ENCODE measurements at regions not wholly inside any gene's neighbourhood (a gene's known extent, or its start where the extent isn't known, plus 50 kb on each side); places are given as distances from the start of the nearest gene placed in this dataset.

- DNase-seq (ENCODE audit: insufficient read length, low spot score) (no peak), FAIRE-seq (no peak)
- TF ChIP-seq PAX5 (IDR thresholded peaks at IDR 0.05; ENCODE audit: insufficient read depth, low read length, severe bottlenecking) = no peak
- no peak for TF ChIP-seq POLR2A (IDR thresholded peaks at IDR 0.05; ENCODE audit: low read depth, low read length)
Observed at GRCh38 chr21:24636696-24637095, 970.6 kb downstream of the MRPL39 start.

GRCh38 chr21:24634749-24635148, 972.5 kb downstream of the MRPL39 start:
- no peak for DNase-seq (ENCODE audit: insufficient read length, low spot score)
- no peak for FAIRE-seq
- TF ChIP-seq POU2F2 (IDR thresholded peaks at IDR 0.05; ENCODE audit: low read depth, low read length) = no peak
- no peak for TF ChIP-seq SPI1 (IDR thresholded peaks at IDR 0.05; ENCODE audit: low read depth, low read length)
- no peak for TF ChIP-seq TAF1 (IDR thresholded peaks at IDR 0.05; ENCODE audit: low read depth, low read length)
- no peak for TF ChIP-seq POLR2A (IDR thresholded peaks at IDR 0.05; ENCODE audit: low read depth, low read length)

GRCh38 chr21:24628536-24628935, 978.7 kb downstream of the MRPL39 start:
- no peak for FAIRE-seq

GRCh38 chr21:24628046-24628445, 979.2 kb downstream of the MRPL39 start:
- TF ChIP-seq POLR2A (IDR thresholded peaks at IDR 0.05; ENCODE audit: low read depth, low read length) (no peak), SPI1 (IDR thresholded peaks at IDR 0.05; ENCODE audit: low read depth, low read length) (no peak), TAF1 (IDR thresholded peaks at IDR 0.05; ENCODE audit: low read depth, low read length) (no peak), PAX5 (IDR thresholded peaks at IDR 0.05; ENCODE audit: insufficient read depth, low read length, severe bottlenecking) (no peak), POU2F2 (IDR thresholded peaks at IDR 0.05; ENCODE audit: low read depth, low read length) (no peak), POLR2AphosphoS5 (IDR thresholded peaks at IDR 0.05; ENCODE audit: low read depth, low read length) (no peak)
- DNase-seq (ENCODE audit: insufficient read length, low spot score) (no peak), FAIRE-seq (no peak)

More at GRCh38 chr21:24628536-24628935, 978.7 kb downstream of the MRPL39 start:
- DNase-seq (ENCODE audit: insufficient read length, low spot score) = no peak
- TF ChIP-seq PAX5 (IDR thresholded peaks at IDR 0.05; ENCODE audit: insufficient read depth, low read length, severe bottlenecking) (no peak), SPI1 (IDR thresholded peaks at IDR 0.05; ENCODE audit: low read depth, low read length) (no peak), POLR2AphosphoS5 (IDR thresholded peaks at IDR 0.05; ENCODE audit: low read depth, low read length) (no peak), POU2F2 (IDR thresholded peaks at IDR 0.05; ENCODE audit: low read depth, low read length) (no peak), TAF1 (IDR thresholded peaks at IDR 0.05; ENCODE audit: low read depth, low read length) (no peak), POLR2A (IDR thresholded peaks at IDR 0.05; ENCODE audit: low read depth, low read length) (no peak)

GRCh38 chr21:24617819-24618218, 989.5 kb downstream of the MRPL39 start:
- TF ChIP-seq TAF1 (IDR thresholded peaks at IDR 0.05; ENCODE audit: low read depth, low read length) (no peak), SPI1 (IDR thresholded peaks at IDR 0.05; ENCODE audit: low read depth, low read length) (no peak), POLR2AphosphoS5 (IDR thresholded peaks at IDR 0.05; ENCODE audit: low read depth, low read length) (no peak), POLR2A (IDR thresholded peaks at IDR 0.05; ENCODE audit: low read depth, low read length) (no peak), PAX5 (IDR thresholded peaks at IDR 0.05; ENCODE audit: insufficient read depth, low read length, severe bottlenecking) (no peak), POU2F2 (IDR thresholded peaks at IDR 0.05; ENCODE audit: low read depth, low read length) (no peak)
- no peak for DNase-seq (ENCODE audit: insufficient read length, low spot score)
- FAIRE-seq = no peak

- TF ChIP-seq POLR2A (IDR thresholded peaks at IDR 0.05; ENCODE audit: low read depth, low read length) (no peak), SPI1 (IDR thresholded peaks at IDR 0.05; ENCODE audit: low read depth, low read length) (no peak), POU2F2 (IDR thresholded peaks at IDR 0.05; ENCODE audit: low read depth, low read length) (no peak), TAF1 (IDR thresholded peaks at IDR 0.05; ENCODE audit: low read depth, low read length) (no peak), POLR2AphosphoS5 (IDR thresholded peaks at IDR 0.05; ENCODE audit: low read depth, low read length) (no peak), PAX5 (IDR thresholded peaks at IDR 0.05; ENCODE audit: insufficient read depth, low read length, severe bottlenecking) (no peak)
- DNase-seq (ENCODE audit: insufficient read length, low spot score) (no peak), FAIRE-seq (no peak)
Observed at GRCh38 chr21:24594082-24594481, 1013.2 kb downstream of the MRPL39 start.

- no peak for TF ChIP-seq POLR2AphosphoS5 (IDR thresholded peaks at IDR 0.05; ENCODE audit: low read depth, low read length)
- no peak for TF ChIP-seq TAF1 (IDR thresholded peaks at IDR 0.05; ENCODE audit: low read depth, low read length)
- no peak for TF ChIP-seq POLR2A (IDR thresholded peaks at IDR 0.05; ENCODE audit: low read depth, low read length)
- TF ChIP-seq PAX5 (IDR thresholded peaks at IDR 0.05; ENCODE audit: insufficient read depth, low read length, severe bottlenecking) = no peak
- TF ChIP-seq POU2F2 (IDR thresholded peaks at IDR 0.05; ENCODE audit: low read depth, low read length) = no peak
- TF ChIP-seq SPI1 (IDR thresholded peaks at IDR 0.05; ENCODE audit: low read depth, low read length) = no peak
- FAIRE-seq (no peak), DNase-seq (ENCODE audit: insufficient read length, low spot score) (no peak)
Observed at GRCh38 chr21:24590261-24590660, 1017.0 kb downstream of the MRPL39 start.

GRCh38 chr21:24583473-24583872, 1023.8 kb downstream of the MRPL39 start:
- TF ChIP-seq TAF1 (IDR thresholded peaks at IDR 0.05; ENCODE audit: low read depth, low read length) (no peak), SPI1 (IDR thresholded peaks at IDR 0.05; ENCODE audit: low read depth, low read length) (no peak), POLR2AphosphoS5 (IDR thresholded peaks at IDR 0.05; ENCODE audit: low read depth, low read length) (no peak), PAX5 (IDR thresholded peaks at IDR 0.05; ENCODE audit: insufficient read depth, low read length, severe bottlenecking) (no peak), POU2F2 (IDR thresholded peaks at IDR 0.05; ENCODE audit: low read depth, low read length) (no peak), POLR2A (IDR thresholded peaks at IDR 0.05; ENCODE audit: low read depth, low read length) (no peak)
- no peak for FAIRE-seq
- DNase-seq (ENCODE audit: insufficient read length, low spot score) = no peak

GRCh38 chr21:24577301-24577700, 1030.0 kb downstream of the MRPL39 start:
- FAIRE-seq (no peak), DNase-seq (ENCODE audit: insufficient read length, low spot score) (no peak)
- TF ChIP-seq POU2F2 (IDR thresholded peaks at IDR 0.05; ENCODE audit: low read depth, low read length) (no peak), TAF1 (IDR thresholded peaks at IDR 0.05; ENCODE audit: low read depth, low read length) (no peak), PAX5 (IDR thresholded peaks at IDR 0.05; ENCODE audit: insufficient read depth, low read length, severe bottlenecking) (no peak), POLR2A (IDR thresholded peaks at IDR 0.05; ENCODE audit: low read depth, low read length) (no peak), SPI1 (IDR thresholded peaks at IDR 0.05; ENCODE audit: low read depth, low read length) (no peak), POLR2AphosphoS5 (IDR thresholded peaks at IDR 0.05; ENCODE audit: low read depth, low read length) (no peak)

GRCh38 chr21:24561291-24561690, 1046.0 kb downstream of the MRPL39 start:
- no peak for DNase-seq (ENCODE audit: insufficient read length, low spot score)
- no peak for FAIRE-seq
- TF ChIP-seq POLR2AphosphoS5 (IDR thresholded peaks at IDR 0.05; ENCODE audit: low read depth, low read length) (no peak), POU2F2 (IDR thresholded peaks at IDR 0.05; ENCODE audit: low read depth, low read length) (no peak), TAF1 (IDR thresholded peaks at IDR 0.05; ENCODE audit: low read depth, low read length) (no peak), SPI1 (IDR thresholded peaks at IDR 0.05; ENCODE audit: low read depth, low read length) (no peak), PAX5 (IDR thresholded peaks at IDR 0.05; ENCODE audit: insufficient read depth, low read length, severe bottlenecking) (no peak), POLR2A (IDR thresholded peaks at IDR 0.05; ENCODE audit: low read depth, low read length) (no peak)
